B cell (primary cell): ENCODE measurements at regions not wholly inside any gene's neighbourhood (a gene's known extent, or its start where the extent isn't known, plus 50 kb on each side); places are given as distances from the start of the nearest gene placed in this dataset.

Experiments used
- ATAC-seq: fragments of 200-7000 bp; cut with Tn5 transposase; one replicate; pipeline ENCODE4 v1.10.0; 2021; ENCODE audit warnings: low read depth, mild to moderate bottlenecking, moderate number of reproducible peaks, moderate library complexity
- CTCF ChIA-PET: fragments of 350-600 bp; sonication (Branson Sonifier 250); formaldehyde crosslinking; loops from one replicate; lab custom pipeline; 2021; ENCODE audit warnings: antibody characterized with exemption, inconsistent platforms; lab: Charles Lee
- POLR2A ChIA-PET: fragments of 350-600 bp; sonication (Branson Sonifier 250); formaldehyde crosslinking; loops from one replicate; lab custom pipeline; 2021; ENCODE audit warnings: antibody characterized with exemption; lab: Charles Lee
- DNase-seq: peaks from one replicate; pipeline ENCODE4 v3.0.0; 2013
- H2AFZ ChIP-seq: 2 replicates; pipeline ENCODE4 v1.6.1; 2012; ENCODE audit warnings: mild to moderate bottlenecking, low read depth, low read length; ENCODE audit not compliant: insufficient read depth, poor library complexity, severe bottlenecking
- H3K27ac ChIP-seq, 2 donors: 1 replicate in 1 of 2; 2 replicates in 1 of 2; pipeline ENCODE4 v1.5.1; 2012 to 2013; ENCODE audit warnings: low read length in 2 of 2, mild to moderate bottlenecking in 2 of 2, moderate library complexity in 1 of 2
- H3K27me3 ChIP-seq, 4 experiments: fragments of 200-600 bp in 1 of 4; sonication (generic) in 1 of 4; replicated peaks in 1 of 4; 1 replicate in 2 of 4; 2 replicates in 2 of 4; pipeline versions ENCODE4 v1.6.1 to v1.7.0; 2013 to 2016; ENCODE audit warnings: low read length in 3 of 4, mild to moderate bottlenecking in 2 of 4, mixed read lengths in 1 of 4, moderate library complexity in 1 of 4; ENCODE audit not compliant: insufficient read depth in 4 of 4, control insufficient read depth in 3 of 4; ENCODE audit errors: control extremely low read depth in 1 of 4
- H3K36me3 ChIP-seq, 2 experiments: replicated peaks in 1 of 2; 1 replicate in 1 of 2; 2 replicates in 1 of 2; pipeline versions ENCODE4 v1.6.1 to v1.7.1; 2013; ENCODE audit warnings: low read length in 1 of 2; ENCODE audit not compliant: insufficient read depth in 2 of 2, control insufficient read depth in 1 of 2; ENCODE audit errors: control extremely low read depth in 1 of 2, extremely low read depth in 1 of 2
- H3K4me1 ChIP-seq, 2 donors: fragments of 200-600 bp in 1 of 2; sonication (generic) in 1 of 2; 1 replicate in 1 of 2; 2 replicates in 1 of 2; pipeline versions ENCODE4 v1.5.1 to v1.6.1; 2013 to 2017; ENCODE audit warnings: low read length in 2 of 2; ENCODE audit not compliant: control insufficient read depth in 2 of 2, insufficient read depth in 2 of 2
- H3K4me2 ChIP-seq: replicated peaks from 2 replicates; pipeline ENCODE3; 2012; ENCODE audit warnings: mild to moderate bottlenecking, low read depth, low read length; ENCODE audit not compliant: poor library complexity, severe bottlenecking
- H3K4me3 ChIP-seq, 5 experiments: fragments of 200-600 bp in 1 of 5; sonication (generic) in 1 of 5; 1 replicate in 3 of 5; 2 replicates in 2 of 5; pipeline versions ENCODE4 v1.5.1 to v1.7.0; 2011 to 2016; ENCODE audit warnings: low read length in 4 of 5, mild to moderate bottlenecking in 4 of 5, low read depth in 2 of 5, control low read depth in 1 of 5, moderate library complexity in 1 of 5; ENCODE audit not compliant: insufficient read depth in 1 of 5; ENCODE audit errors: control extremely low read depth in 1 of 5, extremely low read depth in 1 of 5
- H3K79me2 ChIP-seq: fragments of 200-600 bp; sonication (generic); one replicate; pipeline ENCODE4 v1.6.0; 2016; ENCODE audit warnings: low read length; ENCODE audit not compliant: control insufficient read depth, insufficient read depth
- H3K9ac ChIP-seq: fragments of 200-600 bp; sonication (generic); 2 replicates; pipeline ENCODE4 v1.6.1; 2017; ENCODE audit warnings: mild to moderate bottlenecking, low read length, moderate library complexity
- H3K9me3 ChIP-seq, 3 donors: one replicate each; pipeline versions ENCODE4 v1.6.1 to v1.7.1; 2013; ENCODE audit warnings: low read length in 2 of 3; ENCODE audit not compliant: control insufficient read depth in 2 of 3, insufficient read depth in 1 of 3; ENCODE audit errors: control extremely low read depth in 1 of 3
- H4K20me1 ChIP-seq: 2 replicates; pipeline ENCODE4 v1.6.0; 2012; ENCODE audit warnings: mild to moderate bottlenecking, low read length; ENCODE audit not compliant: insufficient read depth, control insufficient read depth, poor library complexity, severe bottlenecking
- H3K27ac Mint-ChIP-seq: one replicate; pipeline ENCODE4 v1.8.0; 2021; ENCODE audit warnings: mixed read lengths
- H3K27me3 Mint-ChIP-seq: one replicate; pipeline ENCODE4 v1.8.0; 2021; ENCODE audit warnings: mixed read lengths
- H3K4me1 Mint-ChIP-seq: one replicate; pipeline ENCODE4 v1.8.0; 2021; ENCODE audit warnings: mixed read lengths
- H3K4me3 Mint-ChIP-seq: one replicate; pipeline ENCODE4 v1.8.0; 2021; ENCODE audit warnings: mixed read lengths
- H3K9me3 Mint-ChIP-seq: one replicate; pipeline ENCODE4 v1.8.0; 2022; ENCODE audit warnings: mixed read lengths; ENCODE audit not compliant: insufficient read depth
- CTCF ChIP-seq: fragments of 200-600 bp; IDR thresholded peaks from one replicate; pipeline ENCODE4 v1.8.0; 2022; ENCODE audit warnings: antibody characterized with exemption, mild to moderate bottlenecking
- EZH2 ChIP-seq: IDR thresholded peaks from 2 replicates; pipeline ENCODE4 v1.6.1; 2012; ENCODE audit warnings: borderline replicate concordance, low read depth, mild to moderate bottlenecking, moderate library complexity, low read length; ENCODE audit not compliant: insufficient read depth, poor library complexity, severe bottlenecking
- WGBS: methylation state at CpG from one replicate; pipeline ENCODE4 v1.1.5; 2013; ENCODE audit warnings: missing lambda C conversion rate; ENCODE audit not compliant: insufficient coverage; 5-methylcytosine and 5-hydroxymethylcytosine counted together
- intact Hi-C: fragments of 100-400 bp; cut with micrococcal nuclease; formaldehyde crosslinking; loops from one replicate; pipeline ENCODE4 v1.10.0; 2022

DNA sequence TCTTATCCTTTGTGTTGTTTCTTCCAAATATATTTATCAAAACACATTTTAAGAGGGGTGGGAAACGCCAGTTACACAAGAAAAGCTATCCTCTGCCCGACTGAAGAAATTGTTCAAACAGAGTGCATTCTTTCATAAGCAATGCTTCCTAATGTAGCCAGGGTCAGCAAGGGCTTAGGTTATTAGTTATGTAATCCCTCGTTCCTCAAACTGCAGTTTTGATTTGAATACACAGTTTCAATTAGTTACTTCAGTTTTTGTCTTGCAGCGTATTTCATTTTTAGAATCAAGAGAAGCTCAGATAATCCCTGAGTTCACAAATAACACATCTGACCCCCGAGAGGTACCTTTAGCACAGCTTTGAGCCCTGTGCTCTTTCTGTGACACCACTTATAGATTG is 141.7 kb upstream of the NRIP1 start:
- no peak overlapping the region for H3K27ac Mint-ChIP-seq
- no peaks in the 10 kb centered on the region for H3K9me3 ChIP-seq
- peaks cover 28% of the 10 kb centered on the region for H3K27me3 Mint-ChIP-seq
- no peak overlapping the region for H3K27ac ChIP-seq
- no peak overlapping the region for H3K4me3 ChIP-seq
- DNase-seq (peak; percentile 38), ATAC-seq (no peak)
- peak overlapping the region; percentile 6 for H3K9ac ChIP-seq
- peak overlapping the region; percentile 49 for H3K4me2 ChIP-seq
- WGBS, result no CpG with 5 or more reads among the region's 5 CpGs
- no peaks in the 10 kb centered on the region for H4K20me1 ChIP-seq
- ChIA-PET POLR2A (no interaction called here), CTCF (no interaction called here)
- peak overlapping the region; percentile 33 for H3K4me3 Mint-ChIP-seq
- TF ChIP-seq CTCF, result no peak
- TF ChIP-seq EZH2, result no peak
- peaks cover 20% of the 10 kb centered on the region for H3K4me1 Mint-ChIP-seq
- H3K27me3 ChIP-seq, result peaks cover 0 to 26% (median 7%) of the 10 kb centered on the region in 4 experiments
- H2AFZ ChIP-seq, result no peak overlapping the region
- H3K9me3 Mint-ChIP-seq, result no peaks in the 10 kb centered on the region
- no peaks in the 10 kb centered on the region for H3K36me3 ChIP-seq
- peaks cover 11 to 19% of the 10 kb centered on the region in 2 donors for H3K4me1 ChIP-seq
- H3K79me2 ChIP-seq, result no peaks in the 10 kb centered on the region
- intact Hi-C loops, result no loop called here

GRCh38 chr21:15207231-15207630 is 142.4 kb upstream of the NRIP1 start:
- Histone ChIP-seq H3K4me3 (no peak overlapping the region), H3K27me3 (peaks cover 0 to 26% (median 7%) of the 10 kb centered on the region in 4 experiments), H4K20me1 (no peaks in the 10 kb centered on the region), H3K79me2 (no peaks in the 10 kb centered on the region), H3K36me3 (no peaks in the 10 kb centered on the region), H3K9me3 (no peaks in the 10 kb centered on the region), H3K4me1 (peaks cover 16 to 25% of the 10 kb centered on the region in 2 donors), H3K27ac (no peak overlapping the region), H3K4me2 (no peak overlapping the region), H3K9ac (no peak overlapping the region), H2AFZ (no peak overlapping the region)
- no peak overlapping the region for H3K27ac Mint-ChIP-seq
- no peak for ATAC-seq
- H3K27me3 Mint-ChIP-seq, result peaks cover 28% of the 10 kb centered on the region
- 91% methylated on average over 4 of the region's 4 CpGs for WGBS
- H3K4me3 Mint-ChIP-seq, result no peak overlapping the region
- TF ChIP-seq CTCF (no peak), EZH2 (no peak)
- no peak for DNase-seq
- H3K9me3 Mint-ChIP-seq, result no peaks in the 10 kb centered on the region
- intact Hi-C loops, result no loop called here
- peaks cover 26% of the 10 kb centered on the region for H3K4me1 Mint-ChIP-seq
- POLR2A ChIA-PET, result no interaction called here
- CTCF ChIA-PET, result no interaction called here
